ENCODE measurements at regions not wholly inside any gene's neighbourhood (a gene's known extent, or its start where the extent isn't known, plus 50 kb on each side); places are given as distances from the start of the nearest gene placed in this dataset.

- H3K4me1 Mint-ChIP-seq (ENCODE audit: unreplicated experiment) = no peaks in the 10 kb centered on the region
- H3K27ac Mint-ChIP-seq (ENCODE audit: unreplicated experiment) = no peak overlapping the region
Measured at GRCh38 chrX:86887341-86887740, 630.3 kb upstream of the KLHL4 start.

GRCh38 chrX:86910027-86910426 lies 607.6 kb upstream of the KLHL4 start:
- H3K4me1 Mint-ChIP-seq (ENCODE audit: unreplicated experiment) = no peaks in the 10 kb centered on the region
- no peaks in the 10 kb centered on the region for H3K36me3 Mint-ChIP-seq (ENCODE audit: low read depth, unreplicated experiment)
- no peak for DNase-seq (ENCODE audit: low spot score)
- no peaks in the 10 kb centered on the region for H3K9me3 Mint-ChIP-seq (ENCODE audit: unreplicated experiment)
- no peaks in the 10 kb centered on the region for H3K27me3 Mint-ChIP-seq (ENCODE audit: unreplicated experiment)
- TF ChIP-seq CTCF (IDR thresholded peaks at IDR 0.05; ENCODE audit: unreplicated experiment) = no peak
- no peak overlapping the region for H3K4me3 Mint-ChIP-seq (ENCODE audit: unreplicated experiment)
- no peak overlapping the region for H3K27ac Mint-ChIP-seq (ENCODE audit: unreplicated experiment)

More at GRCh38 chrX:86887341-86887740, 630.3 kb upstream of the KLHL4 start:
- Mint-ChIP-seq H3K27me3 (ENCODE audit: unreplicated experiment) (peaks cover 1% of the 10 kb centered on the region), H3K4me3 (ENCODE audit: unreplicated experiment) (no peak overlapping the region), H3K36me3 (ENCODE audit: low read depth, unreplicated experiment) (no peaks in the 10 kb centered on the region), H3K9me3 (ENCODE audit: unreplicated experiment) (no peaks in the 10 kb centered on the region)
- no peak for TF ChIP-seq CTCF (IDR thresholded peaks at IDR 0.05; ENCODE audit: unreplicated experiment)
- DNase-seq (ENCODE audit: low spot score) = no peak

- Mint-ChIP-seq H3K27me3 (ENCODE audit: unreplicated experiment) (no peaks in the 10 kb centered on the region), H3K4me1 (ENCODE audit: unreplicated experiment) (no peaks in the 10 kb centered on the region), H3K4me3 (ENCODE audit: unreplicated experiment) (no peak overlapping the region), H3K27ac (ENCODE audit: unreplicated experiment) (no peak overlapping the region), H3K9me3 (ENCODE audit: unreplicated experiment) (no peaks in the 10 kb centered on the region), H3K36me3 (ENCODE audit: low read depth, unreplicated experiment) (no peaks in the 10 kb centered on the region)
- no peak for DNase-seq (ENCODE audit: low spot score)
- no peak for TF ChIP-seq CTCF (IDR thresholded peaks at IDR 0.05; ENCODE audit: unreplicated experiment)
Measured at GRCh38 chrX:86910602-86911311, 606.8 kb upstream of the KLHL4 start.

- DNase-seq (ENCODE audit: low spot score) = no peak
- no peaks in the 10 kb centered on the region for H3K36me3 Mint-ChIP-seq (ENCODE audit: low read depth, unreplicated experiment)
- no peaks in the 10 kb centered on the region for H3K9me3 Mint-ChIP-seq (ENCODE audit: unreplicated experiment)
- H3K27me3 Mint-ChIP-seq (ENCODE audit: unreplicated experiment) = no peaks in the 10 kb centered on the region
- H3K4me3 Mint-ChIP-seq (ENCODE audit: unreplicated experiment) = no peak overlapping the region
- TF ChIP-seq CTCF (IDR thresholded peaks at IDR 0.05; ENCODE audit: unreplicated experiment) = no peak
- H3K27ac Mint-ChIP-seq (ENCODE audit: unreplicated experiment) = no peak overlapping the region
- H3K4me1 Mint-ChIP-seq (ENCODE audit: unreplicated experiment) = no peaks in the 10 kb centered on the region
Measured at GRCh38 chrX:86914569-86914968, 603.0 kb upstream of the KLHL4 start.

GRCh38 chrX:86917959-86918358 lies 599.6 kb upstream of the KLHL4 start:
- Mint-ChIP-seq H3K9me3 (ENCODE audit: unreplicated experiment) (no peaks in the 10 kb centered on the region), H3K4me3 (ENCODE audit: unreplicated experiment) (no peak overlapping the region), H3K27me3 (ENCODE audit: unreplicated experiment) (no peaks in the 10 kb centered on the region), H3K27ac (ENCODE audit: unreplicated experiment) (no peak overlapping the region), H3K36me3 (ENCODE audit: low read depth, unreplicated experiment) (no peaks in the 10 kb centered on the region), H3K4me1 (ENCODE audit: unreplicated experiment) (no peaks in the 10 kb centered on the region)
- no peak for DNase-seq (ENCODE audit: low spot score)
- no peak for TF ChIP-seq CTCF (IDR thresholded peaks at IDR 0.05; ENCODE audit: unreplicated experiment)

Measured in endothelial cell (in vitro differentiated cells).